ENCODE measurements at regions not wholly inside any gene's neighbourhood (a gene's known extent, or its start where the extent isn't known, plus 50 kb on each side); places are given as distances from the start of the nearest gene placed in this dataset.

- H3K36me3 Mint-ChIP-seq = no peaks in the 10 kb centered on the region
- no peak for DNase-seq
- H3K4me1 Mint-ChIP-seq = no peaks in the 10 kb centered on the region
- POLR2A ChIA-PET = no interaction called here
- peaks cover 0 to 1% (median 0%) of the 10 kb centered on the region in 9 donors for H3K9me3 Mint-ChIP-seq
- H3K27me3 Mint-ChIP-seq = peaks cover 0 to 3% (median 0%) of the 10 kb centered on the region in 5 donors
- H3K27ac Mint-ChIP-seq = no peak overlapping the region
- no peak for ATAC-seq
- no peak overlapping the region for H3K4me3 Mint-ChIP-seq
Measured at GRCh38 chr12:93019212-93019927, 90.3 kb upstream of the EEA1 start.

GRCh38 chr12:93019975-93020630, 91.0 kb upstream of the EEA1 start:
- ATAC-seq = no peak
- Mint-ChIP-seq H3K4me1 (no peaks in the 10 kb centered on the region), H3K4me3 (no peak overlapping the region), H3K27ac (no peak overlapping the region), H3K9me3 (peaks cover 0 to 1% (median 0%) of the 10 kb centered on the region in 9 donors), H3K27me3 (peaks cover 0 to 3% (median 0%) of the 10 kb centered on the region in 5 donors), H3K36me3 (no peaks in the 10 kb centered on the region)
- POLR2A ChIA-PET = no interaction called here
- no peak for DNase-seq

GRCh38 chr12:93020631-93021597, 91.8 kb upstream of the EEA1 start:
- H3K36me3 Mint-ChIP-seq = no peaks in the 10 kb centered on the region
- DNase-seq = no peak
- no peak overlapping the region for H3K4me3 Mint-ChIP-seq
- H3K9me3 Mint-ChIP-seq = peaks cover 0 to 1% (median 0%) of the 10 kb centered on the region in 9 donors
- no peaks in the 10 kb centered on the region for H3K4me1 Mint-ChIP-seq
- peaks cover 0 to 3% (median 0%) of the 10 kb centered on the region in 5 donors for H3K27me3 Mint-ChIP-seq
- ATAC-seq = no peak
- H3K27ac Mint-ChIP-seq = no peak overlapping the region
- POLR2A ChIA-PET = no interaction called here

GRCh38 chr12:93022603-93023340, 93.7 kb upstream of the EEA1 start:
- Mint-ChIP-seq H3K27me3 (peaks cover 0 to 3% (median 0%) of the 10 kb centered on the region in 5 donors), H3K4me3 (no peak overlapping the region), H3K4me1 (no peaks in the 10 kb centered on the region), H3K9me3 (no peaks in the 10 kb centered on the region), H3K27ac (no peak overlapping the region), H3K36me3 (no peaks in the 10 kb centered on the region)
- ATAC-seq (no peak), DNase-seq (no peak)
- POLR2A ChIA-PET = no interaction called here

- Mint-ChIP-seq H3K9me3 (no peaks in the 10 kb centered on the region), H3K36me3 (no peaks in the 10 kb centered on the region), H3K27me3 (peaks cover 0 to 2% (median 0%) of the 10 kb centered on the region in 5 donors), H3K27ac (no peak overlapping the region), H3K4me1 (no peaks in the 10 kb centered on the region), H3K4me3 (no peak overlapping the region)
- ATAC-seq (no peak), DNase-seq (peak in 1 of 10 donors; percentile 28)
- POLR2A ChIA-PET = no interaction called here
Measured at GRCh38 chr12:93025145-93026103, 96.3 kb upstream of the EEA1 start.

GRCh38 chr12:93027041-93027440, 97.9 kb upstream of the EEA1 start:
- ATAC-seq (no peak), DNase-seq (no peak)
- peaks cover 0 to 2% (median 0%) of the 10 kb centered on the region in 5 donors for H3K27me3 Mint-ChIP-seq
- H3K36me3 Mint-ChIP-seq = no peaks in the 10 kb centered on the region
- no peaks in the 10 kb centered on the region for H3K9me3 Mint-ChIP-seq
- POLR2A ChIA-PET = no interaction called here
- H3K4me3 Mint-ChIP-seq = no peak overlapping the region
- H3K27ac Mint-ChIP-seq = no peak overlapping the region
- no peaks in the 10 kb centered on the region for H3K4me1 Mint-ChIP-seq

GRCh38 chr12:93029091-93029490, 100.0 kb upstream of the EEA1 start:
- DNase-seq (no peak), ATAC-seq (no peak)
- no peaks in the 10 kb centered on the region for H3K36me3 Mint-ChIP-seq
- peaks cover 0 to 9% (median 0%) of the 10 kb centered on the region in 5 donors for H3K27me3 Mint-ChIP-seq
- H3K9me3 Mint-ChIP-seq = no peaks in the 10 kb centered on the region
- POLR2A ChIA-PET = no interaction called here
- peak overlapping the region in 1 of 10 donors; percentile 44 for H3K27ac Mint-ChIP-seq
- no peaks in the 10 kb centered on the region for H3K4me1 Mint-ChIP-seq
- H3K4me3 Mint-ChIP-seq = no peak overlapping the region

GRCh38 chr12:93031028-93031427, 101.9 kb upstream of the EEA1 start:
- Mint-ChIP-seq H3K27ac (no peak overlapping the region), H3K27me3 (peaks cover 5 to 15% (median 7%) of the 10 kb centered on the region in 5 donors), H3K36me3 (no peaks in the 10 kb centered on the region), H3K4me3 (no peak overlapping the region), H3K9me3 (no peaks in the 10 kb centered on the region), H3K4me1 (no peaks in the 10 kb centered on the region)
- ATAC-seq (no peak), DNase-seq (no peak)
- POLR2A ChIA-PET = no interaction called here

- Mint-ChIP-seq H3K27ac (no peak overlapping the region), H3K36me3 (no peaks in the 10 kb centered on the region), H3K27me3 (peaks cover 5 to 15% (median 7%) of the 10 kb centered on the region in 5 donors), H3K4me1 (no peaks in the 10 kb centered on the region), H3K4me3 (no peak overlapping the region), H3K9me3 (no peaks in the 10 kb centered on the region)
- no peak for DNase-seq
- POLR2A ChIA-PET = no interaction called here
- ATAC-seq = no peak
Measured at GRCh38 chr12:93032758-93033157, 103.7 kb upstream of the EEA1 start.

- POLR2A ChIA-PET = no interaction called here
- H3K4me3 Mint-ChIP-seq = no peak overlapping the region
- ATAC-seq (no peak), DNase-seq (no peak)
- H3K27ac Mint-ChIP-seq = no peak overlapping the region
- no peaks in the 10 kb centered on the region for H3K4me1 Mint-ChIP-seq
- peaks cover 5 to 15% (median 8%) of the 10 kb centered on the region in 5 donors for H3K27me3 Mint-ChIP-seq
- H3K9me3 Mint-ChIP-seq = no peaks in the 10 kb centered on the region
- H3K36me3 Mint-ChIP-seq = no peaks in the 10 kb centered on the region
Measured at GRCh38 chr12:93033948-93034347, 104.9 kb upstream of the EEA1 start.

- Mint-ChIP-seq H3K4me3 (no peak overlapping the region), H3K27me3 (peaks cover 0 to 12% (median 6%) of the 10 kb centered on the region in 5 donors), H3K9me3 (no peaks in the 10 kb centered on the region), H3K36me3 (no peaks in the 10 kb centered on the region), H3K4me1 (no peaks in the 10 kb centered on the region), H3K27ac (no peak overlapping the region)
- no peak for DNase-seq
- ATAC-seq = no peak
- POLR2A ChIA-PET = no interaction called here
Measured at GRCh38 chr12:93039062-93039461, 110.0 kb upstream of the EEA1 start.

GRCh38 chr12:93039930-93040329, 110.8 kb upstream of the EEA1 start:
- Mint-ChIP-seq H3K4me1 (no peaks in the 10 kb centered on the region), H3K4me3 (no peak overlapping the region), H3K9me3 (no peaks in the 10 kb centered on the region), H3K27ac (no peak overlapping the region), H3K36me3 (no peaks in the 10 kb centered on the region), H3K27me3 (peaks cover 0 to 4% (median 0%) of the 10 kb centered on the region in 5 donors)
- POLR2A ChIA-PET = no interaction called here
- no peak for ATAC-seq
- no peak for DNase-seq
